ENCODE measurements at regions not wholly inside any gene's neighbourhood (a gene's known extent, or its start where the extent isn't known, plus 50 kb on each side); places are given as distances from the start of the nearest gene placed in this dataset.

GRCh38 chr1:166766942-166767341 lies 72.3 kb upstream of the POGK start:
- TF ChIP-seq BHLHE40 (IDR thresholded peaks at IDR 0.05; ENCODE audit: borderline replicate concordance) (no peak), FOXA1 (IDR thresholded peaks at IDR 0.05) (no peak), ARNT (IDR thresholded peaks at IDR 0.05) (no peak), FOXM1 (IDR thresholded peaks at IDR 0.05; ENCODE audit: borderline replicate concordance) (no peak), SUZ12 (IDR thresholded peaks at IDR 0.05) (no peak), SP1 (IDR thresholded peaks at IDR 0.05) (no peak), FOXK2 (IDR thresholded peaks at IDR 0.05) (no peak), PKNOX1 (IDR thresholded peaks at IDR 0.05) (no peak), NFRKB (IDR thresholded peaks at IDR 0.05) (no peak), ELF4 (IDR thresholded peaks at IDR 0.05) (no peak), L3MBTL2 (conservative IDR thresholded peaks at IDR 0.05) (no peak), ZNF384 (IDR thresholded peaks at IDR 0.05) (no peak), HDGF (IDR thresholded peaks at IDR 0.05; ENCODE audit: borderline replicate concordance) (no peak)
